K562 (cell line): ENCODE measurements at regions not wholly inside any gene's neighbourhood (a gene's known extent, or its start where the extent isn't known, plus 50 kb on each side); places are given as distances from the start of the nearest gene placed in this dataset.

Experiments used
- TF ChIP-seq, protein P1 (sequence below): fragments of 450-650 bp; IDR thresholded peaks from 2 replicates; pipeline ENCODE4 v1.6.1; 2016; ENCODE audit warnings: mild to moderate bottlenecking, moderate library complexity
- TF ChIP-seq, protein P2 (sequence below): fragments of 450-650 bp; IDR thresholded peaks from 2 replicates; pipeline ENCODE4 v1.6.1; 2016; ENCODE audit warnings: missing biosample characterization, missing genetic modification characterization

DNA sequence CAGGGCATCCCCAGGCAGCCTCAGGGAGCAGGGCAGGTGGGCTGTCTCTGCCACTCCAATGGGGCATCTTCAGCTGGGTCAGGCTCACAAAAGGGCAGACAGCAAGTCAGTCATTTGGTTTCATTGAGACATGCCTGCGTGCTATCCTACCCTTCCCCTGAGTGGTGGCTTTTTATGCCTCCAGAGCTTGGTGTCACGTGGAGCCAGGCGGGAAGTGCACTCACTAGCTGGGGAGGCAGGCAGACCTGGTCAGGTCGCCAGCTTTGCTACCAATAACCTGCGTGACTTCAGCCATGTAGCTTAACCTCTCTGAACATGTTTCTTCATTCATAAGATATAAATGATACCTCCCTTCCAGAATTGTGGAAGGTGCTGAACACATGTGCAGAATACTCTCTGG is 415.0 kb downstream of the SOX9 start (continued):
- TF ChIP-seq, protein P1, sequence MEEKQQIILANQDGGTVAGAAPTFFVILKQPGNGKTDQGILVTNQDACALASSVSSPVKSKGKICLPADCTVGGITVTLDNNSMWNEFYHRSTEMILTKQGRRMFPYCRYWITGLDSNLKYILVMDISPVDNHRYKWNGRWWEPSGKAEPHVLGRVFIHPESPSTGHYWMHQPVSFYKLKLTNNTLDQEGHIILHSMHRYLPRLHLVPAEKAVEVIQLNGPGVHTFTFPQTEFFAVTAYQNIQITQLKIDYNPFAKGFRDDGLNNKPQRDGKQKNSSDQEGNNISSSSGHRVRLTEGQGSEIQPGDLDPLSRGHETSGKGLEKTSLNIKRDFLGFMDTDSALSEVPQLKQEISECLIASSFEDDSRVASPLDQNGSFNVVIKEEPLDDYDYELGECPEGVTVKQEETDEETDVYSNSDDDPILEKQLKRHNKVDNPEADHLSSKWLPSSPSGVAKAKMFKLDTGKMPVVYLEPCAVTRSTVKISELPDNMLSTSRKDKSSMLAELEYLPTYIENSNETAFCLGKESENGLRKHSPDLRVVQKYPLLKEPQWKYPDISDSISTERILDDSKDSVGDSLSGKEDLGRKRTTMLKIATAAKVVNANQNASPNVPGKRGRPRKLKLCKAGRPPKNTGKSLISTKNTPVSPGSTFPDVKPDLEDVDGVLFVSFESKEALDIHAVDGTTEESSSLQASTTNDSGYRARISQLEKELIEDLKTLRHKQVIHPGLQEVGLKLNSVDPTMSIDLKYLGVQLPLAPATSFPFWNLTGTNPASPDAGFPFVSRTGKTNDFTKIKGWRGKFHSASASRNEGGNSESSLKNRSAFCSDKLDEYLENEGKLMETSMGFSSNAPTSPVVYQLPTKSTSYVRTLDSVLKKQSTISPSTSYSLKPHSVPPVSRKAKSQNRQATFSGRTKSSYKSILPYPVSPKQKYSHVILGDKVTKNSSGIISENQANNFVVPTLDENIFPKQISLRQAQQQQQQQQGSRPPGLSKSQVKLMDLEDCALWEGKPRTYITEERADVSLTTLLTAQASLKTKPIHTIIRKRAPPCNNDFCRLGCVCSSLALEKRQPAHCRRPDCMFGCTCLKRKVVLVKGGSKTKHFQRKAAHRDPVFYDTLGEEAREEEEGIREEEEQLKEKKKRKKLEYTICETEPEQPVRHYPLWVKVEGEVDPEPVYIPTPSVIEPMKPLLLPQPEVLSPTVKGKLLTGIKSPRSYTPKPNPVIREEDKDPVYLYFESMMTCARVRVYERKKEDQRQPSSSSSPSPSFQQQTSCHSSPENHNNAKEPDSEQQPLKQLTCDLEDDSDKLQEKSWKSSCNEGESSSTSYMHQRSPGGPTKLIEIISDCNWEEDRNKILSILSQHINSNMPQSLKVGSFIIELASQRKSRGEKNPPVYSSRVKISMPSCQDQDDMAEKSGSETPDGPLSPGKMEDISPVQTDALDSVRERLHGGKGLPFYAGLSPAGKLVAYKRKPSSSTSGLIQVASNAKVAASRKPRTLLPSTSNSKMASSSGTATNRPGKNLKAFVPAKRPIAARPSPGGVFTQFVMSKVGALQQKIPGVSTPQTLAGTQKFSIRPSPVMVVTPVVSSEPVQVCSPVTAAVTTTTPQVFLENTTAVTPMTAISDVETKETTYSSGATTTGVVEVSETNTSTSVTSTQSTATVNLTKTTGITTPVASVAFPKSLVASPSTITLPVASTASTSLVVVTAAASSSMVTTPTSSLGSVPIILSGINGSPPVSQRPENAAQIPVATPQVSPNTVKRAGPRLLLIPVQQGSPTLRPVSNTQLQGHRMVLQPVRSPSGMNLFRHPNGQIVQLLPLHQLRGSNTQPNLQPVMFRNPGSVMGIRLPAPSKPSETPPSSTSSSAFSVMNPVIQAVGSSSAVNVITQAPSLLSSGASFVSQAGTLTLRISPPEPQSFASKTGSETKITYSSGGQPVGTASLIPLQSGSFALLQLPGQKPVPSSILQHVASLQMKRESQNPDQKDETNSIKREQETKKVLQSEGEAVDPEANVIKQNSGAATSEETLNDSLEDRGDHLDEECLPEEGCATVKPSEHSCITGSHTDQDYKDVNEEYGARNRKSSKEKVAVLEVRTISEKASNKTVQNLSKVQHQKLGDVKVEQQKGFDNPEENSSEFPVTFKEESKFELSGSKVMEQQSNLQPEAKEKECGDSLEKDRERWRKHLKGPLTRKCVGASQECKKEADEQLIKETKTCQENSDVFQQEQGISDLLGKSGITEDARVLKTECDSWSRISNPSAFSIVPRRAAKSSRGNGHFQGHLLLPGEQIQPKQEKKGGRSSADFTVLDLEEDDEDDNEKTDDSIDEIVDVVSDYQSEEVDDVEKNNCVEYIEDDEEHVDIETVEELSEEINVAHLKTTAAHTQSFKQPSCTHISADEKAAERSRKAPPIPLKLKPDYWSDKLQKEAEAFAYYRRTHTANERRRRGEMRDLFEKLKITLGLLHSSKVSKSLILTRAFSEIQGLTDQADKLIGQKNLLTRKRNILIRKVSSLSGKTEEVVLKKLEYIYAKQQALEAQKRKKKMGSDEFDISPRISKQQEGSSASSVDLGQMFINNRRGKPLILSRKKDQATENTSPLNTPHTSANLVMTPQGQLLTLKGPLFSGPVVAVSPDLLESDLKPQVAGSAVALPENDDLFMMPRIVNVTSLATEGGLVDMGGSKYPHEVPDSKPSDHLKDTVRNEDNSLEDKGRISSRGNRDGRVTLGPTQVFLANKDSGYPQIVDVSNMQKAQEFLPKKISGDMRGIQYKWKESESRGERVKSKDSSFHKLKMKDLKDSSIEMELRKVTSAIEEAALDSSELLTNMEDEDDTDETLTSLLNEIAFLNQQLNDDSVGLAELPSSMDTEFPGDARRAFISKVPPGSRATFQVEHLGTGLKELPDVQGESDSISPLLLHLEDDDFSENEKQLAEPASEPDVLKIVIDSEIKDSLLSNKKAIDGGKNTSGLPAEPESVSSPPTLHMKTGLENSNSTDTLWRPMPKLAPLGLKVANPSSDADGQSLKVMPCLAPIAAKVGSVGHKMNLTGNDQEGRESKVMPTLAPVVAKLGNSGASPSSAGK, result no peak
- TF ChIP-seq, protein P2, sequence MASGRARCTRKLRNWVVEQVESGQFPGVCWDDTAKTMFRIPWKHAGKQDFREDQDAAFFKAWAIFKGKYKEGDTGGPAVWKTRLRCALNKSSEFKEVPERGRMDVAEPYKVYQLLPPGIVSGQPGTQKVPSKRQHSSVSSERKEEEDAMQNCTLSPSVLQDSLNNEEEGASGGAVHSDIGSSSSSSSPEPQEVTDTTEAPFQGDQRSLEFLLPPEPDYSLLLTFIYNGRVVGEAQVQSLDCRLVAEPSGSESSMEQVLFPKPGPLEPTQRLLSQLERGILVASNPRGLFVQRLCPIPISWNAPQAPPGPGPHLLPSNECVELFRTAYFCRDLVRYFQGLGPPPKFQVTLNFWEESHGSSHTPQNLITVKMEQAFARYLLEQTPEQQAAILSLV (tag), result no peak
